ENCODE measurements at regions not wholly inside any gene's neighbourhood (a gene's known extent, or its start where the extent isn't known, plus 50 kb on each side); places are given as distances from the start of the nearest gene placed in this dataset.

- Histone ChIP-seq H3K27ac (ENCODE audit: control insufficient read depth, insufficient read depth, low read length) (no peak overlapping the region), H3K9me1 (ENCODE audit: control insufficient read depth, extremely low read depth, insufficient read depth, low read length) (no peaks in the 10 kb centered on the region), H3K27me3 (ENCODE audit: control insufficient read depth, extremely low read depth, insufficient read depth, low read length) (no peaks in the 10 kb centered on the region), H3K9ac (ENCODE audit: control insufficient read depth, extremely low read depth, insufficient read depth, low read length) (no peak overlapping the region), H3K36me3 (ENCODE audit: control insufficient read depth in 2 of 2, extremely low read depth in 1 of 2, insufficient read depth in 2 of 2, low read length in 2 of 2) (no peaks in the 10 kb centered on the region), H3K4me1 (ENCODE audit: control insufficient read depth, extremely low read depth, insufficient read depth, low read length) (no peaks in the 10 kb centered on the region), H2AFZ (ENCODE audit: control insufficient read depth, low read length) (no peak overlapping the region), H3K79me2 (ENCODE audit: control insufficient read depth, insufficient read depth, low read length) (no peaks in the 10 kb centered on the region), H3K9me3 (ENCODE audit: control insufficient read depth, low read depth, low read length) (no peaks in the 10 kb centered on the region), H4K20me1 (ENCODE audit: control insufficient read depth, extremely low read depth, insufficient read depth, low read length) (no peaks in the 10 kb centered on the region), H3K4me2 (ENCODE audit: control insufficient read depth, extremely low read depth, insufficient read depth, low read depth, low read length) (no peak overlapping the region), H3K4me3 (ENCODE audit: control insufficient read depth in 2 of 3, extremely low read depth in 1 of 3, insufficient read depth in 2 of 3, low read depth in 1 of 3, low read length in 3 of 3) (no peak overlapping the region)
- no peak for DNase-seq (ENCODE audit: low read depth, low spot score)
- no peak for FAIRE-seq
- dilution Hi-C loops (cut with MboI; ENCODE audit: extremely low pct_ligation_motif_present, low sequenced_read_pairs), result no loop called here
- no peak for TF ChIP-seq CTCF (optimal IDR thresholded peaks at IDR 0.05 in 1 of 3, IDR thresholded peaks at IDR 0.05 in 1 of 3, conservative IDR thresholded peaks at IDR 0.05 in 1 of 3; ENCODE audit: extremely low read depth in 1 of 3, insufficient read depth in 2 of 3, low read length in 3 of 3)
- TF ChIP-seq EZH2 (IDR thresholded peaks at IDR 0.05; ENCODE audit: low read length), result no peak
Observed at GRCh38 chr7:106372595-106373318, 88.0 kb upstream of the NAMPT start.

GRCh38 chr7:106372126-106372525 is 87.3 kb upstream of the NAMPT start:
- FAIRE-seq, result no peak
- H3K4me2 ChIP-seq (ENCODE audit: control insufficient read depth, extremely low read depth, insufficient read depth, low read depth, low read length), result no peak overlapping the region
- H3K9me1 ChIP-seq (ENCODE audit: control insufficient read depth, extremely low read depth, insufficient read depth, low read length), result no peaks in the 10 kb centered on the region
- dilution Hi-C loops (cut with MboI; ENCODE audit: extremely low pct_ligation_motif_present, low sequenced_read_pairs), result no loop called here
- no peak for DNase-seq (ENCODE audit: low read depth, low spot score)
- H3K4me1 ChIP-seq (ENCODE audit: control insufficient read depth, extremely low read depth, insufficient read depth, low read length), result no peaks in the 10 kb centered on the region
- H3K9me3 ChIP-seq (ENCODE audit: control insufficient read depth, low read depth, low read length), result no peaks in the 10 kb centered on the region
- no peaks in the 10 kb centered on the region for H3K79me2 ChIP-seq (ENCODE audit: control insufficient read depth, insufficient read depth, low read length)
- H2AFZ ChIP-seq (ENCODE audit: control insufficient read depth, low read length), result no peak overlapping the region
- TF ChIP-seq CTCF (optimal IDR thresholded peaks at IDR 0.05 in 1 of 3, IDR thresholded peaks at IDR 0.05 in 1 of 3, conservative IDR thresholded peaks at IDR 0.05 in 1 of 3; ENCODE audit: extremely low read depth in 1 of 3, insufficient read depth in 2 of 3, low read length in 3 of 3) (no peak), EZH2 (IDR thresholded peaks at IDR 0.05; ENCODE audit: low read length) (no peak)
- no peak overlapping the region for H3K9ac ChIP-seq (ENCODE audit: control insufficient read depth, extremely low read depth, insufficient read depth, low read length)
- no peaks in the 10 kb centered on the region for H3K36me3 ChIP-seq (ENCODE audit: control insufficient read depth in 2 of 2, extremely low read depth in 1 of 2, insufficient read depth in 2 of 2, low read length in 2 of 2)
- no peaks in the 10 kb centered on the region for H3K27me3 ChIP-seq (ENCODE audit: control insufficient read depth, extremely low read depth, insufficient read depth, low read length)
- no peaks in the 10 kb centered on the region for H4K20me1 ChIP-seq (ENCODE audit: control insufficient read depth, extremely low read depth, insufficient read depth, low read length)
- no peak overlapping the region for H3K27ac ChIP-seq (ENCODE audit: control insufficient read depth, insufficient read depth, low read length)
- H3K4me3 ChIP-seq (ENCODE audit: control insufficient read depth in 2 of 3, extremely low read depth in 1 of 3, insufficient read depth in 2 of 3, low read depth in 1 of 3, low read length in 3 of 3), result no peak overlapping the region
